ENCODE measurements at regions not wholly inside any gene's neighbourhood (a gene's known extent, or its start where the extent isn't known, plus 50 kb on each side); places are given as distances from the start of the nearest gene placed in this dataset.

GRCh38 chr17:70423562-70423961 is 254.2 kb downstream of the KCNJ2 start:
- H3K4me1 Mint-ChIP-seq, result peaks cover 9% of the 10 kb centered on the region; the same call in 2 of the 3 replicates
- no peaks in the 10 kb centered on the region for H3F3A ChIP-seq (replicated peaks; ENCODE audit: low read depth)

More at GRCh38 chr17:70423562-70423961, 254.2 kb downstream of the KCNJ2 start:
- Histone ChIP-seq H3K27me3 (ENCODE audit: insufficient read depth) (no peaks in the 10 kb centered on the region), H4K20me1 (replicated peaks; ENCODE audit: insufficient read depth) (no peaks in the 10 kb centered on the region), H3K79me2 (replicated peaks; ENCODE audit: insufficient read depth) (no peaks in the 10 kb centered on the region), H3K36me3 (ENCODE audit: insufficient read depth) (no peaks in the 10 kb centered on the region), H3K4me2 (no peak overlapping the region), H3K4me1 (ENCODE audit: insufficient read depth) (peaks cover 14% of the 10 kb centered on the region), H3K4me3 (no peak overlapping the region), H3K27ac (ENCODE audit: low read depth) (no peak overlapping the region), H3K9me2 (ENCODE audit: insufficient read depth) (no peaks in the 10 kb centered on the region), H2AFZ (no peak overlapping the region)
- Mint-ChIP-seq H3K4me3 (no peak overlapping the region), H3K27ac (no peak overlapping the region), H3K27me3 (ENCODE audit: insufficient read depth, low read depth, poor library complexity) (no peaks in the 10 kb centered on the region), H3K36me3 (ENCODE audit: low read depth) (no peaks in the 10 kb centered on the region), H3K9me3 (no peaks in the 10 kb centered on the region)
- no peak for DNase-seq (ENCODE audit: low spot score)
- TF ChIP-seq NANOG (IDR thresholded peaks at IDR 0.05; ENCODE audit: borderline replicate concordance) (no peak), EZH2phosphoT487 (IDR thresholded peaks at IDR 0.05; ENCODE audit: unreplicated experiment) (no peak), ZNF114 (CRISPR knock-in tag; IDR thresholded peaks at IDR 0.05) (no peak), JUNB (IDR thresholded peaks at IDR 0.05; ENCODE audit: unreplicated experiment) (no peak), ZNF331 (CRISPR knock-in tag; IDR thresholded peaks at IDR 0.05; ENCODE audit: low read depth) (no peak), CREB1 (CRISPR knock-in tag; IDR thresholded peaks at IDR 0.05; ENCODE audit: low read depth) (no peak), POLR2AphosphoS5 (IDR thresholded peaks at IDR 0.05; ENCODE audit: low read depth) (no peak), REST (IDR thresholded peaks at IDR 0.05; ENCODE audit: unreplicated experiment) (no peak), EZH2 (IDR thresholded peaks at IDR 0.05; ENCODE audit: low read depth, unreplicated experiment) (no peak), STAT1 (IDR thresholded peaks at IDR 0.05; ENCODE audit: unreplicated experiment) (no peak)
- TF ChIP-seq, protein P1, sequence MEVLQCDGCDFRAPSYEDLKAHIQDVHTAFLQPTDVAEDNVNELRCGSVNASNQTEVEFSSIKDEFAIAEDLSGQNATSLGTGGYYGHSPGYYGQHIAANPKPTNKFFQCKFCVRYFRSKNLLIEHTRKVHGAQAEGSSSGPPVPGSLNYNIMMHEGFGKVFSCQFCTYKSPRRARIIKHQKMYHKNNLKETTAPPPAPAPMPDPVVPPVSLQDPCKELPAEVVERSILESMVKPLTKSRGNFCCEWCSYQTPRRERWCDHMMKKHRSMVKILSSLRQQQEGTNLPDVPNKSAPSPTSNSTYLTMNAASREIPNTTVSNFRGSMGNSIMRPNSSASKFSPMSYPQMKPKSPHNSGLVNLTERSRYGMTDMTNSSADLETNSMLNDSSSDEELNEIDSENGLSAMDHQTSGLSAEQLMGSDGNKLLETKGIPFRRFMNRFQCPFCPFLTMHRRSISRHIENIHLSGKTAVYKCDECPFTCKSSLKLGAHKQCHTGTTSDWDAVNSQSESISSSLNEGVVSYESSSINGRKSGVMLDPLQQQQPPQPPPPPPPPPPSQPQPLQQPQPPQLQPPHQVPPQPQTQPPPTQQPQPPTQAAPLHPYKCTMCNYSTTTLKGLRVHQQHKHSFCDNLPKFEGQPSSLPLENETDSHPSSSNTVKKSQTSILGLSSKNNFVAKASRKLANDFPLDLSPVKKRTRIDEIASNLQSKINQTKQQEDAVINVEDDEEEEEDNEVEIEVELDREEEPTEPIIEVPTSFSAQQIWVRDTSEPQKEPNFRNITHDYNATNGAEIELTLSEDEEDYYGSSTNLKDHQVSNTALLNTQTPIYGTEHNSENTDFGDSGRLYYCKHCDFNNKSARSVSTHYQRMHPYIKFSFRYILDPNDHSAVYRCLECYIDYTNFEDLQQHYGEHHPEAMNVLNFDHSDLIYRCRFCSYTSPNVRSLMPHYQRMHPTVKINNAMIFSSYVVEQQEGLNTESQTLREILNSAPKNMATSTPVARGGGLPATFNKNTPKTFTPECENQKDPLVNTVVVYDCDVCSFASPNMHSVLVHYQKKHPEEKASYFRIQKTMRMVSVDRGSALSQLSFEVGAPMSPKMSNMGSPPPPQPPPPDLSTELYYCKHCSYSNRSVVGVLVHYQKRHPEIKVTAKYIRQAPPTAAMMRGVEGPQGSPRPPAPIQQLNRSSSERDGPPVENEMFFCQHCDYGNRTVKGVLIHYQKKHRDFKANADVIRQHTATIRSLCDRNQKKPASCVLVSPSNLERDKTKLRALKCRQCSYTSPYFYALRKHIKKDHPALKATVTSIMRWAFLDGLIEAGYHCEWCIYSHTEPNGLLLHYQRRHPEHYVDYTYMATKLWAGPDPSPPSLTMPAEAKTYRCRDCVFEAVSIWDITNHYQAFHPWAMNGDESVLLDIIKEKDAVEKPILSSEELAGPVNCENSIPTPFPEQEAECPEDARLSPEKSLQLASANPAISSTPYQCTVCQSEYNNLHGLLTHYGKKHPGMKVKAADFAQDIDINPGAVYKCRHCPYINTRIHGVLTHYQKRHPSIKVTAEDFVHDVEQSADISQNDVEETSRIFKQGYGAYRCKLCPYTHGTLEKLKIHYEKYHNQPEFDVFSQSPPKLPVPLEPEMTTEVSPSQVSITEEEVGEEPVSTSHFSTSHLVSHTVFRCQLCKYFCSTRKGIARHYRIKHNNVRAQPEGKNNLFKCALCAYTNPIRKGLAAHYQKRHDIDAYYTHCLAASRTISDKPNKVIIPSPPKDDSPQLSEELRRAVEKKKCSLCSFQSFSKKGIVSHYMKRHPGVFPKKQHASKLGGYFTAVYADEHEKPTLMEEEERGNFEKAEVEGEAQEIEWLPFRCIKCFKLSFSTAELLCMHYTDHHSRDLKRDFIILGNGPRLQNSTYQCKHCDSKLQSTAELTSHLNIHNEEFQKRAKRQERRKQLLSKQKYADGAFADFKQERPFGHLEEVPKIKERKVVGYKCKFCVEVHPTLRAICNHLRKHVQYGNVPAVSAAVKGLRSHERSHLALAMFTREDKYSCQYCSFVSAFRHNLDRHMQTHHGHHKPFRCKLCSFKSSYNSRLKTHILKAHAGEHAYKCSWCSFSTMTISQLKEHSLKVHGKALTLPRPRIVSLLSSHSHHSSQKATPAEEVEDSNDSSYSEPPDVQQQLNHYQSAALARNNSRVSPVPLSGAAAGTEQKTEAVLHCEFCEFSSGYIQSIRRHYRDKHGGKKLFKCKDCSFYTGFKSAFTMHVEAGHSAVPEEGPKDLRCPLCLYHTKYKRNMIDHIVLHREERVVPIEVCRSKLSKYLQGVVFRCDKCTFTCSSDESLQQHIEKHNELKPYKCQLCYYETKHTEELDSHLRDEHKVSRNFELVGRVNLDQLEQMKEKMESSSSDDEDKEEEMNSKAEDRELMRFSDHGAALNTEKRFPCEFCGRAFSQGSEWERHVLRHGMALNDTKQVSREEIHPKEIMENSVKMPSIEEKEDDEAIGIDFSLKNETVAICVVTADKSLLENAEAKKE (CRISPR knock-in tag; IDR thresholded peaks at IDR 0.05), result no peak
- TF ChIP-seq, protein P2, sequence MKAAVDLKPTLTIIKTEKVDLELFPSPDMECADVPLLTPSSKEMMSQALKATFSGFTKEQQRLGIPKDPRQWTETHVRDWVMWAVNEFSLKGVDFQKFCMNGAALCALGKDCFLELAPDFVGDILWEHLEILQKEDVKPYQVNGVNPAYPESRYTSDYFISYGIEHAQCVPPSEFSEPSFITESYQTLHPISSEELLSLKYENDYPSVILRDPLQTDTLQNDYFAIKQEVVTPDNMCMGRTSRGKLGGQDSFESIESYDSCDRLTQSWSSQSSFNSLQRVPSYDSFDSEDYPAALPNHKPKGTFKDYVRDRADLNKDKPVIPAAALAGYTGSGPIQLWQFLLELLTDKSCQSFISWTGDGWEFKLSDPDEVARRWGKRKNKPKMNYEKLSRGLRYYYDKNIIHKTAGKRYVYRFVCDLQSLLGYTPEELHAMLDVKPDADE (IDR thresholded peaks at IDR 0.05), result no peak
- TF ChIP-seq, protein P3, sequence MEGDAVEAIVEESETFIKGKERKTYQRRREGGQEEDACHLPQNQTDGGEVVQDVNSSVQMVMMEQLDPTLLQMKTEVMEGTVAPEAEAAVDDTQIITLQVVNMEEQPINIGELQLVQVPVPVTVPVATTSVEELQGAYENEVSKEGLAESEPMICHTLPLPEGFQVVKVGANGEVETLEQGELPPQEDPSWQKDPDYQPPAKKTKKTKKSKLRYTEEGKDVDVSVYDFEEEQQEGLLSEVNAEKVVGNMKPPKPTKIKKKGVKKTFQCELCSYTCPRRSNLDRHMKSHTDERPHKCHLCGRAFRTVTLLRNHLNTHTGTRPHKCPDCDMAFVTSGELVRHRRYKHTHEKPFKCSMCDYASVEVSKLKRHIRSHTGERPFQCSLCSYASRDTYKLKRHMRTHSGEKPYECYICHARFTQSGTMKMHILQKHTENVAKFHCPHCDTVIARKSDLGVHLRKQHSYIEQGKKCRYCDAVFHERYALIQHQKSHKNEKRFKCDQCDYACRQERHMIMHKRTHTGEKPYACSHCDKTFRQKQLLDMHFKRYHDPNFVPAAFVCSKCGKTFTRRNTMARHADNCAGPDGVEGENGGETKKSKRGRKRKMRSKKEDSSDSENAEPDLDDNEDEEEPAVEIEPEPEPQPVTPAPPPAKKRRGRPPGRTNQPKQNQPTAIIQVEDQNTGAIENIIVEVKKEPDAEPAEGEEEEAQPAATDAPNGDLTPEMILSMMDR (conservative IDR thresholded peaks at IDR 0.05; ENCODE audit: low read depth in 2 of 2), result no peak
- ATAC-seq, result no peak

All from GM23338 (cell line).